DMS153 treated with DMSO at 0.1 percent for 48 hours (cell line): ENCODE measurements at regions not wholly inside any gene's neighbourhood (a gene's known extent, or its start where the extent isn't known, plus 50 kb on each side); places are given as distances from the start of the nearest gene placed in this dataset.

Source experiments
- DNase-seq: peaks from one replicate; lab custom pipeline; 2025; ENCODE audit not compliant: unreplicated experiment; lab: John Stamatoyannopoulos, UW

GRCh38 chr14:58836303-58836974 is 198.7 kb downstream of the DACT1 start:
- DNase-seq = no peak

DNA sequence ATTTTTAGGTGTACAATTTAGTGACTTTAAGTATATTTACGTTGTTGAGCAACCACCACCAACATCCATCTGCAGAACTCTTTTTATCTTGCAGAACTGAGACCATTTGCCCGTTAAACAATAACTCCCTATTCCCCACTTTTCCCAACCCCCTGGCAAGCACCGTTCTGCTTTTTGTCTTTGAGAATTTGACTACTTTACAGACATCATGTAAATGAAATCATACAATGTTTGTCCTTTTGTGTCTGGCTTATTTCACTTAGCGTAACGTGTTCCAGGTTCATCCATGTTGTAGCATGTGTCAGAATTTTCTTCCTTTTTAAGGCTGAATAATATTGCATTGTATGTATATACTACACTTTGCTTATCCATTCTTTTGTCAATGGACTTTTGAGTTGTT is 201.5 kb downstream of the DACT1 start:
- DNase-seq = no peak

DNA sequence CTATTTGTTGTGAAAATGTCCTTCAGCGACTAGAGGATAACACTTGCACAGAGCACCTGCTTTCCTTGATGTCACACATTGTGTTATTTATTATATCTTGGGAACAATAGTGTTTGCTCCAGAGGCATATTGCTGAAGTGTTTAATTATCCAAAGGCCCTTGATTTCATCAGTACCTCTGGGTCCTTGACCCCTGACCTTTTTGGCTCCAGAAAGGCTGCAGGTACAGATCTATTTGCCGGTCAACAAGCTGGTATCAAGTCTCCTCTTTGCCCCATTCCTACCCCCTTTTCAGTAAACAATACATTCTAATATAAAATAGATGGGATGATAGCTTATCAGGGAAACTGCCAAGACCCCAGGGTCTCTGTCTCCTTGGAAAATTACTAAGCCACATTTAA is 206.8 kb downstream of the DACT1 start:
- DNase-seq = peak; percentile 45

- no peak for DNase-seq
These were observed 209.1 kb downstream of the DACT1 start for GRCh38 chr14:58846682-58847465.

DNA sequence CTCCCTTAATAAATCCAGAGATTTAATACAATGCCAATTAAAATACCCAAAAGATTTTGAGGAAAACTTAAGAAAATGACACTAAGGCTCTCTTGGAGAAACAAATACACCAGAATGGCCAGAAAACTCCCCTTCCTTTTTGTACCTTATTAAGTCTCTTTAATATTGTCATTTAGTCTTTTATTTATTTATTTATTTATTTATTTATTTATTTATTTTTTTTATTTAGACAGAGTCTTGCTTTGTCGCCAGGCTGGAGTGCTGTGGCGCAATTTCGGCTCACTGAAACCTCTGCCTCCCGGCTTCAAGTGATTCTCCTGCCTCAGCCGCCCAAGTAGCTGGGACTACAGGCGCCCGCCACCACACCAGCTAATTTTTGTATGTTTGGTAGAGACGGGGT is 210.6 kb downstream of the DACT1 start:
- no peak for DNase-seq

DNA sequence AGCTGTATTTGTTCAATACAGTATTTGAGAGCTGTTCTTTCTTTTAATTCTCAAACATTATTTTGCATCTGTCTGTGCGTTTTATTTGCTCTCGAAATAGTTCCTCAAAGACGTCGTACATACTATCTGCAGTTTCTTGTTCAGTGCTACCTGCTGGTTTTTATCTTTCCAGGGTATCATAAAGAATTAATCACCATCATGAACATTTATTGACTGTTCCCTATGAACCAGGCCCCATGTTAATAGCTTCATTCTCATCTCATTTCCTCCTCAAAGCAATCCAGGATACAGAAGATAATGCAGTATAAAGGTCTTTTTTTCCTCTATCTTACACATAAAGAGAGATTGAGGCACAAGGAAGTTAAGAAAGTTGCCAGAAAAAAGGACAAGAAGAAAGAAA is 211.8 kb downstream of the DACT1 start:
- no peak for DNase-seq

GRCh38 chr14:58850011-58850410 is 212.2 kb downstream of the DACT1 start:
- no peak for DNase-seq

DNA sequence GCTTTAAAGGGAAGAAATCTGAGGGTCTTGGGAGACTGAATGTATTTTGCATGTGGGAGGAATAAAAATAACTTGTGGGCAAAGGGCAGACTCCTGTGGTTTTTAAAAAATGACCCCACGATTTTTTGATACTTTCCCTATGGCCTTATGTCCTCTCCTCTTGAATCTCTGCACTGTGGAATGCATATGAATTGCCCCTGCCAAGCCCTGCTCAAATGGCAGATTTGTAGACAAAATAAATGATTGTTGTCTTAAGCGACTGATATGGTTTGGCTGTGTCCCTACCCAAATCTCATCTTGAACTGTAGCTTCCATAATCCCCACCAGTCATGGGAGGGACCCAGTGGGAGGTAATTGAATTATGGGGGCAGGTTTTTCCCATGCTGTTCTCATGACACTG is 223.8 kb downstream of the DACT1 start:
- DNase-seq = no peak

- no peak for DNase-seq
These were observed 224.8 kb downstream of the DACT1 start for GRCh38 chr14:58862416-58863160.

GRCh38 chr14:58863661-58864345 is 226.0 kb downstream of the DACT1 start:
- no peak for DNase-seq

- no peak for DNase-seq
These were observed 227.2 kb downstream of the DACT1 start for GRCh38 chr14:58864751-58865513.

GRCh38 chr14:58865514-58866281 is 227.9 kb downstream of the DACT1 start:
- no peak for DNase-seq

GRCh38 chr14:58866391-58866790 is 228.6 kb downstream of the DACT1 start:
- no peak for DNase-seq

DNA sequence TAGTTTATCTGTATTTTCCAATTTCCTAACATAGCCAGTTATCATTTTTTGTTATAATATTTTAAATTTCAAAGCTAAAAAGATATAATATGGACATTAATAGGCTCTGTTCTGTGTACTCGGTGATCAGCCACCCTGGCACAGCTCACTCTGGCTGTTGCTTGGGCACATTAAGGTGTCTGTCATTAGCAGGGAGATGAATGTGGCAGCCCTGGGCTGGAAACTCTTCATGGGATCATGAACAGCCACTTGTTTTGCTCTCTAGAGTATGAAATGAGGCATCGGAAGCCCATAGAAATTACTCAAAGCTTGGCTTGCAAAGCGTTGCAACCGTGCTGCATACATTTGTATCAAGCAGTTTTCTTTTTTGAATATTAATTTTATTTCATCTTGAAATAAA is 233.2 kb downstream of the DACT1 start:
- DNase-seq = no peak

- no peak for DNase-seq
These were observed 233.8 kb downstream of the DACT1 start for GRCh38 chr14:58871573-58871972.

GRCh38 chr14:58872061-58872460 is 234.3 kb downstream of the DACT1 start:
- no peak for DNase-seq

GRCh38 chr14:58873228-58873953 is 235.6 kb downstream of the DACT1 start:
- no peak for DNase-seq

DNA sequence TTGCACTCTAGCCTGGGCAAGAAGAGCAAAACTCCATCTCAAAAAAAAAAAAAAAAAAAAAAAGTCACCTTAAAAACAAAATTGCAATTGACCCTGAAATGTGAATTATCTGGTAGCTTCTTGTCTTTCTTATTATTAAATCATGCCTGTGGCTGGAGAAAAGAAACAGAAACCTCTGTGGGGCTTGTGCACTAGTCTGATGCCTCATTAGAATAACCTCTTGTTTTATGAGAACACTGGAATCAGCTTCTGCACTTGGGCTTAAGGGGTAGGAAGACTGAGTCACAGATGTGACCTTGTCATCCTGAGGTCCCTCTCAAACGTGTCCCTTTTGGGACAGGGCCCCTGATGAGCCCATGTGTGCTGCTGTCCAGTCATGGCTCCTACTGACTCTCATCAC is 237.9 kb downstream of the DACT1 start:
- no peak for DNase-seq

DNA sequence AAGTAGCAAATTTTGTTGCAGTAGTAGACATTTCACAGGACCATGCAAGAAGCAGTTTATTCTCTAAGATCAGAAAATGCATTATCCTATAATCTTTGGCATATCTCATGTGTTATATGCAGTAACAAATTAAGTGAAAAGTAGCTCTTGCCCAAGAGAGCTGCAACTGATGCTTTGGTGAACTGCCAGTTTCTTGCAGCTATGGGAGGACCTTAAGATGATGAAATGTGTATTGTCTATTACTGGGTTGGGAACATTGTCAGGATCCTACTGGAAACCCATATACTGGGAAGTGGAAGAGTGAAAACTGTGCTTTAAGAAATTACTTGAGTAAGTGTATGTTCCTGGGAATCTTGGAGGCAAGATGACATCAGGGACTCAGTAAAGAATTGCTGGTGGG is 238.8 kb downstream of the DACT1 start:
- DNase-seq = no peak
